HEK293 (cell line): ENCODE measurements at regions not wholly inside any gene's neighbourhood (a gene's known extent, or its start where the extent isn't known, plus 50 kb on each side); places are given as distances from the start of the nearest gene placed in this dataset.

Experiments
- CTCF ChIP-seq: fragments of 450-650 bp; formaldehyde crosslinking; IDR thresholded peaks from 2 replicates; pipeline ENCODE4 v1.5.1; 2016; ENCODE audit warnings: missing biosample characterization, missing genetic modification characterization
- GLI4 ChIP-seq: fragments of 450-650 bp; formaldehyde crosslinking; IDR thresholded peaks from 2 replicates; pipeline ENCODE4 v1.5.1; 2016; ENCODE audit warnings: missing biosample characterization, missing genetic modification characterization
- KLF16 ChIP-seq: fragments of 450-650 bp; formaldehyde crosslinking; IDR thresholded peaks from 2 replicates; pipeline ENCODE4 v1.5.1; 2017; ENCODE audit warnings: missing biosample characterization, missing genetic modification characterization
- ZBTB17 ChIP-seq: fragments of 450-650 bp; formaldehyde crosslinking; IDR thresholded peaks from 2 replicates; pipeline ENCODE4 v1.5.1; 2016; ENCODE audit warnings: missing biosample characterization, missing genetic modification characterization
- ZBTB49 ChIP-seq: fragments of 450-650 bp; formaldehyde crosslinking; IDR thresholded peaks from 2 replicates; pipeline ENCODE4 v1.5.1; 2016; ENCODE audit warnings: missing biosample characterization, missing genetic modification characterization, low read depth
- ZNF146 ChIP-seq: fragments of 450-650 bp; formaldehyde crosslinking; IDR thresholded peaks from 2 replicates; pipeline ENCODE4 v1.5.1; 2016; ENCODE audit warnings: missing biosample characterization, missing genetic modification characterization
- ZNF174 ChIP-seq: fragments of 450-650 bp; formaldehyde crosslinking; IDR thresholded peaks from 2 replicates; pipeline ENCODE4 v1.5.0; 2017; ENCODE audit warnings: missing biosample characterization, mild to moderate bottlenecking, missing genetic modification characterization
- ZNF280D ChIP-seq: fragments of 450-650 bp; formaldehyde crosslinking; IDR thresholded peaks from 2 replicates; pipeline ENCODE4 v1.5.1; 2016; ENCODE audit warnings: missing biosample characterization, missing genetic modification characterization
- ZNF514 ChIP-seq: fragments of 450-650 bp; formaldehyde crosslinking; IDR thresholded peaks from 2 replicates; pipeline ENCODE4 v1.5.1; 2016; ENCODE audit warnings: missing biosample characterization, missing genetic modification characterization
- ZNF529 ChIP-seq: fragments of 450-650 bp; formaldehyde crosslinking; IDR thresholded peaks from 2 replicates; pipeline ENCODE4 v1.5.1; 2017; ENCODE audit warnings: missing genetic modification characterization, missing biosample characterization; ENCODE audit not compliant: insufficient replicate concordance
- ZNF621 ChIP-seq: fragments of 450-650 bp; formaldehyde crosslinking; IDR thresholded peaks from 2 replicates; pipeline ENCODE4 v1.5.1; 2017; ENCODE audit warnings: missing biosample characterization, missing genetic modification characterization
- ZNF626 ChIP-seq: fragments of 450-650 bp; sonication (Bioruptor Pico); formaldehyde crosslinking; IDR thresholded peaks from 2 replicates; pipeline ENCODE4 v1.5.1; 2018; ENCODE audit warnings: missing biosample characterization, missing genetic modification characterization, inconsistent platforms
- ZNF639 ChIP-seq: fragments of 450-650 bp; formaldehyde crosslinking; IDR thresholded peaks from 2 replicates; pipeline ENCODE4 v1.5.1; 2016; ENCODE audit warnings: missing biosample characterization, missing genetic modification characterization
- ZNF670 ChIP-seq: fragments of 450-650 bp; formaldehyde crosslinking; IDR thresholded peaks from 2 replicates; pipeline ENCODE4 v1.5.1; 2016; ENCODE audit warnings: missing biosample characterization, missing genetic modification characterization, low read depth

- no peak for TF ChIP-seq ZNF146
- no peak for TF ChIP-seq ZNF280D (tag by site-specific recombination)
- no peak for TF ChIP-seq CTCF (tag by site-specific recombination)
- no peak for TF ChIP-seq ZBTB17 (tag by site-specific recombination)
- no peak for TF ChIP-seq GLI4 (tag by site-specific recombination)
- no peak for TF ChIP-seq ZNF174 (tag by site-specific recombination)
- no peak for TF ChIP-seq ZNF626
- TF ChIP-seq ZNF514 (tag by site-specific recombination): no peak
- no peak for TF ChIP-seq ZBTB49 (tag by site-specific recombination)
- no peak for TF ChIP-seq ZNF639 (tag by site-specific recombination)
- TF ChIP-seq ZNF529 (tag by site-specific recombination): no peak
- no peak for TF ChIP-seq ZNF621
- TF ChIP-seq KLF16 (tag by site-specific recombination): no peak
- TF ChIP-seq ZNF670 (tag by site-specific recombination): no peak
Measured at GRCh38 chr20:56194042-56194441, 54.5 kb upstream of the MC3R start.
